ENCODE measurements at regions not wholly inside any gene's neighbourhood (a gene's known extent, or its start where the extent isn't known, plus 50 kb on each side); places are given as distances from the start of the nearest gene placed in this dataset.

DNA sequence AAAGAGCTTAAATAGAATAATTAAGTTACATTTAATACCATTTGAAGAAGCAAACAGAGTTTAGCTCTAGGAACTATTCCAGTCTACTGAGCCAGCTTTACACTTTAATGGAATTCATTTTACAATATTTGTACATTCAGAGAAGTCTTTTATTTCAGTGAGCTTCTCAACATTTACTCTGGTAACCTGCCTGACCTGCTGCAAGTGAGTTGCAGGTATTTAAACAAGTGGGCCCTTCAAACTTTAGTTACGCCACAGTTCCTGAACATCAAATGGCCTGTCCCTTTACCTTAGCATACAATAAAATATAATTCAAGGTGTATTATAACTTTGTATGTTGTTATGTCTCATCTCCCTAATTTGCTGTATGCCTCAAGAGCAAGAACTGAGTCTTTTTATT, 121.6 kb upstream of the SEMA3C start:
- no peak for TF ChIP-seq POLR2A (IDR thresholded peaks at IDR 0.05)
- TF ChIP-seq, protein P1, sequence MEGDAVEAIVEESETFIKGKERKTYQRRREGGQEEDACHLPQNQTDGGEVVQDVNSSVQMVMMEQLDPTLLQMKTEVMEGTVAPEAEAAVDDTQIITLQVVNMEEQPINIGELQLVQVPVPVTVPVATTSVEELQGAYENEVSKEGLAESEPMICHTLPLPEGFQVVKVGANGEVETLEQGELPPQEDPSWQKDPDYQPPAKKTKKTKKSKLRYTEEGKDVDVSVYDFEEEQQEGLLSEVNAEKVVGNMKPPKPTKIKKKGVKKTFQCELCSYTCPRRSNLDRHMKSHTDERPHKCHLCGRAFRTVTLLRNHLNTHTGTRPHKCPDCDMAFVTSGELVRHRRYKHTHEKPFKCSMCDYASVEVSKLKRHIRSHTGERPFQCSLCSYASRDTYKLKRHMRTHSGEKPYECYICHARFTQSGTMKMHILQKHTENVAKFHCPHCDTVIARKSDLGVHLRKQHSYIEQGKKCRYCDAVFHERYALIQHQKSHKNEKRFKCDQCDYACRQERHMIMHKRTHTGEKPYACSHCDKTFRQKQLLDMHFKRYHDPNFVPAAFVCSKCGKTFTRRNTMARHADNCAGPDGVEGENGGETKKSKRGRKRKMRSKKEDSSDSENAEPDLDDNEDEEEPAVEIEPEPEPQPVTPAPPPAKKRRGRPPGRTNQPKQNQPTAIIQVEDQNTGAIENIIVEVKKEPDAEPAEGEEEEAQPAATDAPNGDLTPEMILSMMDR (IDR thresholded peaks at IDR 0.05) = no peak
